ENCODE measurements at regions not wholly inside any gene's neighbourhood (a gene's known extent, or its start where the extent isn't known, plus 50 kb on each side); places are given as distances from the start of the nearest gene placed in this dataset.

DNA sequence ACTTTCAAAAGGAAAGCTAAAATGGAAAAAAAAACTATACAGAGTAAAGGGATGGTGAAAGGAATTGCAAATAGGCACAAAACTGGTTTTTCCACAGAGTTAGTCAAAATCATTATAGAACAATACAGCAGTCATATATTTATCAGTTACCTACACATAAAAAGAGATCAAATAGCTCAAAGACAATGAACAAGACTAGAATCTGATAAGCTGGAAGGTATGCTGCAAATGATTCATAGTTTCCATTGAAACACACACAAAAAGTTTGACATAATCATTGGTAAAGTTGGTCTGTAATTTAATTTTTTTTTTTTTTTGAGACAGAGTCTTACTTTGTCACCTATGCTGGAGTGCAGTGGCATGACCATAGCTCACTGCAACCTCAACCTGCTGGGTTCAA is 92.4 kb upstream of the SGCE start:
- DNase-seq (ENCODE audit: low spot score), result no peak

DNA sequence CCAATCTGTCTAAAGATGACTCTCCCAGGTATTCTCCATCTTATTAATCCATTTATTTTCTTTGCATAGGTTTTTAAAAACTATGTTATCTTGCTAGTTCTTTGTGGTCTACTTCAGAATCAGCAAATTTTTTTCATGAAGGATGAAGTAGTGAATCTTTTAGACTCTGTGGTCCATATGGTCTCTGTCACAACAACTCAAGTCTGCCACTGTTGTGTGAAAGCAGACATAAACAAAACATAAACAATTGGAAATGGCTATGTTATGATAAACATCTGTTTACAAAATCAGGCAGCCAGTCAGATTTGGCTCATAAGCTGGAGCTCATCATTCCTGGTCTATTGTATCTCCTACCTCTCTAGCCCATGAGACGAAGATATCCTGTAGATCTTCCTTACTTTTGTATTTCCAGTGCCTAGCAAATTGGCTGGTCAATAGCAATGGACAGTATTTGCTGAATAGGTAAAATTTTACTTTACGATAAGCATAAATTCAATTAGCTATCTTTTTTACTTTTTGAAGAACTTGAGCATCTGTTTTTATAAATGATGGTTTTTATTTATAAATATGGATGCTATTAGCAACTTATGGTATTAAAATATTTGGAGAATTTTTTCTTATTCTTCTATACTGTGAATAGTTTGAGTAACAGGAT is 104.6 kb upstream of the SGCE start:
- ATAC-seq (ENCODE audit: low FRiP score) (no peak), DNase-seq (ENCODE audit: low spot score) (no peak)
- TF ChIP-seq, protein P1, sequence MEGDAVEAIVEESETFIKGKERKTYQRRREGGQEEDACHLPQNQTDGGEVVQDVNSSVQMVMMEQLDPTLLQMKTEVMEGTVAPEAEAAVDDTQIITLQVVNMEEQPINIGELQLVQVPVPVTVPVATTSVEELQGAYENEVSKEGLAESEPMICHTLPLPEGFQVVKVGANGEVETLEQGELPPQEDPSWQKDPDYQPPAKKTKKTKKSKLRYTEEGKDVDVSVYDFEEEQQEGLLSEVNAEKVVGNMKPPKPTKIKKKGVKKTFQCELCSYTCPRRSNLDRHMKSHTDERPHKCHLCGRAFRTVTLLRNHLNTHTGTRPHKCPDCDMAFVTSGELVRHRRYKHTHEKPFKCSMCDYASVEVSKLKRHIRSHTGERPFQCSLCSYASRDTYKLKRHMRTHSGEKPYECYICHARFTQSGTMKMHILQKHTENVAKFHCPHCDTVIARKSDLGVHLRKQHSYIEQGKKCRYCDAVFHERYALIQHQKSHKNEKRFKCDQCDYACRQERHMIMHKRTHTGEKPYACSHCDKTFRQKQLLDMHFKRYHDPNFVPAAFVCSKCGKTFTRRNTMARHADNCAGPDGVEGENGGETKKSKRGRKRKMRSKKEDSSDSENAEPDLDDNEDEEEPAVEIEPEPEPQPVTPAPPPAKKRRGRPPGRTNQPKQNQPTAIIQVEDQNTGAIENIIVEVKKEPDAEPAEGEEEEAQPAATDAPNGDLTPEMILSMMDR (IDR thresholded peaks at IDR 0.05), result no peak

More for the DNA sequence above, 92.4 kb upstream of the SGCE start:
- TF ChIP-seq, protein P1 (IDR thresholded peaks at IDR 0.05), result no peak
- no peak for ATAC-seq (ENCODE audit: low FRiP score)

DNA sequence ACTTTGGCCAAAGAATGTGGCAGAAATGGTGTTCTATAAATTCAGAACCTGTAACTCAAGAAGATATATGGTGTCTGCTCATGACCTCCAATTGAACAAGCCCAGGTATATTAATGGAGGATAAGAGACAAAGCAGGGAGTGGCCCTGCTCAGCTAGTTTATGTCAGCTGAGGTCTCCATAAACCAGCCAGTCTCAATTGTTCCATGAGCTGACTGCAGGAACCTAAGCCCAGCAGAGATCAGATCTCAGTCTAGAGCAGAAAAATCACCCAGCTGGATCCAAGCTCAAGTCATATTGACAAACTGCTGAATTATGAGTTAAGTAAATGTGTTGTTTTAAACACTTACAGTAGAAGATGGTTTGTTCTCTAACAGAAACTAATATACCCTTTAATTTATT is 105.5 kb upstream of the SGCE start:
- DNase-seq (ENCODE audit: low spot score) (no peak), ATAC-seq (ENCODE audit: low FRiP score) (no peak)
- TF ChIP-seq, protein P1 (IDR thresholded peaks at IDR 0.05), result no peak

DNA sequence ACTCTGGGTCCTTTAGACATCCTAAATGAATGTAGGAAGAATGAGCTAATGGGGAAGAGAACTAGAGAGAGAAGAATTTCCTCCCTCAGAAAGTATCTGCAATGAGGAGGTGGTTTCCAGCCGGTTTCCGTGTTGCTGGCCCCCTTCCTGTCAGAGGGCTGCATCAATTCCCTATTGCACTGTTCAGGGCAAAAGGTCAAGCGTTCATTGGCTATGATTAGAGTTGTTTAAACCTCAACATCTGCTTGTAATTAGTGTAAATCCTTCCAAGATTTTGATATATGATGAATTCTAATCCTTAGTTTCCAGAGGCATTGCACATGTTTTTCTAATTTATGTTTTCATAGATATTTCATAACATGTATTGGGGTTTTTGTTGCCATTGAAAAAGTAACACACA is 107.3 kb upstream of the SGCE start:
- ATAC-seq (ENCODE audit: low FRiP score), result no peak
- TF ChIP-seq, protein P1 (IDR thresholded peaks at IDR 0.05), result no peak
- DNase-seq (ENCODE audit: low spot score), result no peak

DNA sequence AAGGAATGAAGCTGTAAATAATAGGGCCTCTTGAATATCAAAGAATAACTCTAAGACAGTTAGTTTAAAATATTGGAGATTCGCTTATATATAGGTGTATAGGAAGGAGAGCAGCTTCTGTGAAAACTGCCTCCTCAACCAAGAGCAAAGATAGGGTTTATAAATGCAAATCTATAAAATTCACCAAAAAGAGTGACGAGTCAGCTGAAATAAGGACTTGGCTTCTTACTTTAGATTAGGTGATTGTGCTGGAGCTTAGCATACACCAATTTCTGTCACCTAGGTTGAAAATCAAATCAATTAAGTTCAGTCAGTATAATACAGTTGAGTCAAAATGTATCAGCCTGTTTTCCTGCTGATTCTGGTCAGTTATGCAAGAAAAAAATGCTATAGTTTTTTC is 113.8 kb upstream of the SGCE start:
- ATAC-seq (ENCODE audit: low FRiP score) (no peak), DNase-seq (ENCODE audit: low spot score) (no peak)
- TF ChIP-seq, protein P1 (IDR thresholded peaks at IDR 0.05), result no peak

DNA sequence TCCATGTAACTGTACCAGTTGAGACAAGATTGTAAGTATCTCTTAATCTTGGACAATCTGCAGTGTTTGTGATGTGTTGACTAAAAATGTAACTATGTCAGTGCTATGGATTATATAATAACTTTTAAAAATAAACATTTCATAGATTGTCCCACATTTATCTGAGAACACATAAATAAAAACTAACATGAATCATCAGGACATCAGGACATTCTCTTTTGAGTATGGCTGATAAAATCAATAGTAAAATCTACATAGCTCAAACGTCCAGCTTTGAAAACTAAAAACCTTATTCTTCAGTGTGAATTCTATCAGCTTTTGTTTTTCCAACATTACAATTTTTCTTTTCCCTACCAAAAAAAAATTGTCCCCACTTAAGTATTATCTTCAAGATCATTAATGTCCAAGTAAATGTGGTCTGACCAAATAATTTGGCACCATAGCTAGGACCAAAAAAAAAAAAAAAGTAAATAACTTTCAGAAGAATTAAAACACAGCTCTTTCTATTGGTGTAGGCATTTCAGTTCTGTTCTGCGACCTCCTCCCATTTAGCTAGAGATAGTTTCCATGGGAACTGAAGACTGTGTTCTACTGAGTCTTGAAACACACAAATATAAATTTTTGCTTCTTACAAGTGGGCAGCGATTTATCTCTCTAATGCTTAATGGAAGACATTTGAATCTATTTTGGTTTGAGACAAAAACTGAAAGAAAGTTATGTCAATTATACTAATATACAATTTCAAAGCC is 123.0 kb upstream of the SGCE start:
- DNase-seq (ENCODE audit: low spot score) (no peak), ATAC-seq (ENCODE audit: low FRiP score) (no peak)
- TF ChIP-seq, protein P1 (IDR thresholded peaks at IDR 0.05), result no peak

DNA sequence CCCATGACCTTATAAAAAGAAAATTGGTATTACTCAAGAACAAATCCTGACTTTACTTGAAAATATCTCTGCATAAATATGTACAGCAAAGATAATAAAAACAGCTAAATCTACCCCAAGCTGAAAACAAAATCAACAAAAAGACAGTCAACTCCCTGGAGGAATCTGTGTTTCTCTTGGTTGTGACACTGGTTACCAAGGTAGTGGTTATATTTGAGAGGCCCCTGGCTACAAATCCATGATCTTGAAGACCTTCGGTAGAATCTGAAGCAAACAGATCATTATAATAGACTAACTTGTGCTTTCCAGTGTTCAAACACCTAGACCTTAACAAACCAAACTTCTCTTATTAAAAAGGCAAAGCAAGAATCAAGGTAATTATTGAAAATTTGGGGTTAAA is 123.9 kb upstream of the SGCE start:
- DNase-seq (ENCODE audit: low spot score) (no peak), ATAC-seq (ENCODE audit: low FRiP score) (no peak)
- TF ChIP-seq, protein P1 (IDR thresholded peaks at IDR 0.05), result no peak
